Activated CD4-positive, CD25-positive, alpha-beta regulatory T cell treated with anti-CD3 and anti-CD28 coated beads, Interleukin-2, amount 50 U/mL, for 72 hours (primary cell): ENCODE measurements at regions not wholly inside any gene's neighbourhood (a gene's known extent, or its start where the extent isn't known, plus 50 kb on each side); places are given as distances from the start of the nearest gene placed in this dataset.
"Not testable (repeated sequence)": the region's sequence is repeated elsewhere in the genome, so short reads cannot be mapped to it uniquely, and the experiment has no call there.

Source experiments
- DNase-seq: peaks from one replicate; pipeline ENCODE4 v3.0.0; 2021

DNA sequence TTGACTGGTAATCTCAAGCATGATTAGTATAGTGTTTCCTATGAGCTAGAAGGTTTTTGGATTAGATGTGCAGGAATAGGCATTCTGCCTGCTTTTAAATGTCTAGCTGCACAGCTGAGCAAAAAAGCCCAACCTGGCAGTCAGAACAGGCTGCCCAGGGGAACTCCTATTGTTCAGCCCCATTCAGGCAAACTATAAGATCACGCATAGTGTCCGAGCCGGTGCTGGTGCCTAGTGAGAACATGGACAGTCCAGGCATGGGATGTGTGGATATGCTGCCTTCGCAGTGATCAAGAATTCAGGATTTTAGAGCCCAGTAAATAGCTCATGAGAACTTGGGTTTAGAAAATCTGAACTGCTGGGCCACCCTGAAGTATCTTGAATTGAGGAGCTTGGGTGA is 348.8 kb downstream of the UTRN start:
- DNase-seq: no peak

DNA sequence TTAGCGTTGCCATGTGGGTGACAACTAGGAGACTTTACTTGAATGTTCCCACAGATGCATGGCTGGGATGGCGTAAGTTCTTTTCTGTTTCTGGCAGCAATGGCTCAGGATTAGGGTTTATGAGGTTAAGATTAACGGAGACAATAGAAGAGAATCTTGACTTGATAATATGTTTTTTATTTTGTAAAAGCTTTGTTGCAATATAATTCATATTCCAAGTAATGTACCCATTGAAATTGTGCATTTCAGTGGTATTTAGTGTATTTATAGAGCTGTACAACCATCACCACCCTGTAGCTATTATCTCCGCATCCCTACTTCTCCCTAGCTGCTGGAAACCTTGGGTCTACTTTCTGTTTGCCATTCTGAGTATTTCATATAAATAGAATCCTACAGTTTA is 349.2 kb downstream of the UTRN start:
- no peak for DNase-seq

DNA sequence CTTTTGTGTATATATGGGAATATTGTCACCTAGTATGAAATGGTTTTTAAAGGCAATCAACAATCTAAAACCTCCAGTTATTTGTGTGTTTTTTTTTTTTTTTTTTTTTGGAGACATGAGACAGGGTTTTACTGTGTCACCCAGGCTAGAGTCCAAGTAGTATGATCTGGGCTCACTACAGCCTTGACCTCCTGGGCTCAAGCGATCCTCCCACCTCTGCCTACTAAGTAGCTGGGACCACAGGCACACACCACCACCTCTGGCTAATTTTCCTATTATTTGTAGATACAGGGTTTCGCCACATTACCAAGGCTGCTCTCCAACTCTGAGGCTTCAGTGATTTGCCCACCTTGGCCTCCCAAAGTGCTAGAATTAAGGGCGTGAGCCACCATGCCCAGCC is 349.9 kb downstream of the UTRN start:
- DNase-seq: no peak

DNA sequence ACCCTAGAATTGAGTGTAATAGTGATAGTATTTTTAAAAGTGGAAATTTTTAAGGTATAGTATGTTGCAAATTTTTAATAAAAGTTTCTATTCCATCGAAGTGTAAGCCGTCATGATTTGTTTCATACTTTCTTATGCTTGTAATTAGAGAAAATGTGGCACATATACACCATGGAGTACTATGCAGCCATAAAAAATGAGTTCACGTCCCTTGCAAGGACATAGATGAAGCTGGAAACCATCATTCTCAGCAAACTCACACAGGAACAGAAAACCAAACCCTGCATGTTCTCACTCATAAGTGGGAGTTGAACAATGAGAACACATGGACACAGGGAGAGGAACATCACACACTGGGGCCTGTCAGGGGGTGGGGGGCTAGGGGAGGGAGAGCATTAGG is 350.9 kb downstream of the UTRN start:
- DNase-seq: not testable (repeated sequence)

DNA sequence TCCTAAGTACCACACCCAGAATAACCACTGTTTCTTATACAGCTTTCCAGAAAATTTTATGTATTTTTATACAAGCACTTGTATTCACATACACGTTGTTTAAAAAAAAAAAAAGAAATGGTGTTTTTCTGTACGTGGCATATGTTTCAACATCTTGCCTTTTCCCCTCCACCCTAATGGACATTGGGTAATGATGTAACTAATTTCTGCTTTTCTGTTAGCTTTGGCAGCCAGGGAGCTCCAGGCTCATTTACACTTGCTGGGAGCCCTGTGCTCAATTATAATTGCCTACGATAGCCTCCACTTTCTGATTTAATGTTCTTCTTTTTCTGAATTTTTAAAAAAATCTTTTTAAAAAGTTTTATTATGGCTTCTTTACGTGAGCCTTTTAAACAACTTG is 352.4 kb downstream of the UTRN start:
- no peak for DNase-seq

DNA sequence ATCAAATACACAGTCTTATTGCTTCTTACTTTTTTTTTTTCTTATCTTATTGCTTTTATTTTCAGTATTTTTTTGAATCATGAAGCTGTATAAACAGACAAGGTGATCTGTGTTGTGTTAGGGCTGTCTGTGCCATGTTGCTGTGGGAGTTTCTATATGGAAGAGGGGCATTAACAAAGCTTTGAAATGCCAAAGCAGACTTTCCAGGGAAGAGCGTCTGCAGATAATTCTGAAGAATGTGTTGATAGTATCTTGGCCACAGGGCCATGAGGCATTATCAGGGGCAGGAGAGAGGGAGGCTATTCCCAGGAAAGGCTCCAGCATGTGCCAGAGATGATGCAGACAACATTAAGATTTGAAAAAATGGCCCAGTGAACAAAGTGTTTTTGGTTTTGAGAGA is 354.5 kb downstream of the UTRN start:
- no peak for DNase-seq

DNA sequence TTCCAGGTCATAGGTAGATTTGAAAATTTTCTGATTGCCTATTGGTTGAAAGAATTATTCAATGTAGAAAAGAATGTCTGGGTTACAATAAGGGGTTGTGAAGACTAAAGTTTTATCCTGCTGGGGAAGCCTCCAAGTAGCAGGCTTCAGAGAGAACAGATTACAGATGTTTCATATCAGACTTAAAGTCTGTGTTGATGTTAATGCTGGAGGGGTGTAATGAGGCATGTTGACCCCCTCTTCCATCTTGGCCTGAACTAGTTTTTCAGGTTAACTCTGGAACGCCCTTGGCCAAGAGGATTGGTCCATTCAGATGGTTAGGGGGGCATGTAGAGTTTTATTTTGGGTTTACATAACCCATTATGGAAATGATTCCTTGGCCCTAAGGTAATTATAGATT is 356.2 kb downstream of the UTRN start:
- no peak for DNase-seq

DNA sequence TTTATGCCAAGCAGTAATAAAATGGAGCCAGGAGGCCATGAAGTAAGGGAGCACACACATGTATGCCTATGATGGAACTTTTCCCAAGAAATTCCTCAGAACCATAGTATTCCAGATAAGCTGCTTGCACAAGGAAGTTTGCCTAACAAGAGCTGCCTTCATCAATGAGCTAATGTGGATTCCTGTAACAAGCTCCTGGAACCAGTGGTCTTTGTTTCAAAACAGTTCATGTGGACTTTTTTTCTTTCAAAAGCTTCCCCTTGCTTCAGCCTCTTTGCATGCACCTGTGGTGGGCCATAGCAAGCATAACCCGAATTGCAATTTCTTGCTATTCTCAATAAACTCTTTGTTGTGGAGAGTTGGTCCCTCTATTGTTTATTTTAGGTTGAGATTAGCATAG is 359.6 kb downstream of the UTRN start:
- DNase-seq: no peak

DNA sequence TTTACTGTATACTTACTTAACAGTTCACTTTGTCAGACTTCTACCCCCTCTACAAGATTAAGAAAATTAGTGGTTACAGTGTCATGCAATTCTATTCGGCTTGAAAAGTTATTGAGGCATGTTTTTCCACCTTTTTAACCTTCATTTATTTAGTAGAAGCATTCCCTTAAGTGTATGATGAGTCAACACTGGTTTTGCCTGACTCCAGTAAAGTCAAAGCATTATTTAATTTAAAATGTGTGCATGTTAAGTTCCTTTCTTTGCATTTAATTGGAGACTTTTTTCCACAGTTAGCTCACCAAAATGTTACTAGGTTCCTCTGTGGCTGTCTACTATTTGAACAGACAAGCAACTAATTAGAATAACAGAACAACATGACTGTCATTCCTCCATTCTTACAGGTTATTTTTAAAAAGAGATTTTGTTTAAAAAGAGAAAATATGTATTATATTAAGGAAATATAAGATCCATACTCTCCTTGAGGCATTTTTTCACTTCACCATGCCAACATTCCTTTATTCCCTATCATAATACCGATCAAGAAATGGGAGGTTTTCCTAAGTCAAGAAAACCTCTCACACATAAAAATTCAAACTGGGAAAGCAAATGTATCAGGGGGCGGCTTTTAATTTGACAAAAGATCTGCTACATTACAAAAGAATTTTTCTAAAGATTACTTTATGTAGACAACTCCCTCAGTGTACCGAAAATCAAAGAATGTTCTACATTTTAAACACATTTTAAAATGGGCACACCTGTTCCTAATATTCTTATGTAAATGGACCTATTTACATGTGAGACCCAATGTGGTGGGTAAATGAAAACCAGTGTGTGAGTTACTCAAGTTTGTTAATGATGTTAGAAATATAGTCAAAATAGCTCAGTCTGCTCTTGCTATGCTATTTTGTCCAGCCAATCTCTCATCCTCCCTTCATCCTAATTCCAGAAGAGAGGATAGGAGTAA is 361.2 kb downstream of the UTRN start:
- DNase-seq: no peak

DNA sequence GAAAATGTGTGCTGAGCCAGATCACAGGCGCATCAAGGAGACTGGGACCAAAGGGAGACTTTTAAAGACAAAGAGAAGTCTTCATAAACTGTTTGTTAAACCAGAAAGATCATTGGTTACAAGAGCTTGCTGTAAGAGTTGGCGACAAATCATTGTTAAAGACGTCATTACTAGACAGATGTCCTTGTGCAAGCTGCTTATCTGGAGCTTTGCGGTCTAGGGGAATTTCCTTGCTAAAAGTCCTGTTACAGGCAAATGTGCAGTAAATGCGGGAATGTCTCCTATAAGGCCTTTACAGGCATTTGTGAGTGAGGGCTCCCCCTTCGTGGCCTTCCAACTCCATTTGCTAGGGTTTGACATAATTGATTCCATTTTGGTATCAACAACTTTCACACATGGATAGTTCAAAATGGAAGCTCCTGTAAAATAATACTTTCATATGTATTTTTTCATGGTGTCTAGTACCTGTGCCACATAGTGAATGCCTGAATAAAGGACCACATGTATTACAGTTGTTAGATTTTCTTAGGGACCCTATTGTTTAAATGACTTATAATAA is 362.4 kb downstream of the UTRN start:
- no peak for DNase-seq

DNA sequence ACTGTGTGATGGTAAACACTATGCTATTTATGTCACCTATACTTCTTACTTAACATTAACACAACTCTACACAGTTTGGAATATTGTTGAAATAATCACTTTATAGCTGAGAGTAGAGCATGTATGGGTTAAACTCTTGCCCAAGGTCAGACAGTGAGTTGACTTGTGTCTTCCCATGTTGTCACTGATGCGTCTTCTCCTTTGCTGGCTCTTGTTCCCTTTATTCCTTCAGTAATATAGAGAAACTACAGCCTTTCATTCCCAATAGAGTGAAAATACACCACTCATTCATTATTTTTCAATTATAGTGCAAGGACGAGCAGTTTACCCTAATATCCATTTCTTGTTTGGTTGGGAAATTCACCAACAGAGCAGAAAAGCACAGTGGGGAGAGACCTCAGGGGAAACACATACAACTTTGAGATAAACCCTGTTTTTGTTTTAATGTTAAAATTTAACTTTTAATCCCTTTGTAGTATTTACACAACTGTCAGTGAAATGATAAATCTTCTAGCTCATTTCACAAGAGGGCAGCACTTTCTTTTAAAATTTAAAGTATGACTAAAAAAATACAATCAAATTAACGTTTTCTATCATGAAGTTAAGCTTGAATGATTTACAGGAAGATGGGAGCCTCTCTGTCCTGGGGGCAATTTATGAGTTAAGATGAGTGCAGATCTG is 363.0 kb downstream of the UTRN start:
- no peak for DNase-seq

DNA sequence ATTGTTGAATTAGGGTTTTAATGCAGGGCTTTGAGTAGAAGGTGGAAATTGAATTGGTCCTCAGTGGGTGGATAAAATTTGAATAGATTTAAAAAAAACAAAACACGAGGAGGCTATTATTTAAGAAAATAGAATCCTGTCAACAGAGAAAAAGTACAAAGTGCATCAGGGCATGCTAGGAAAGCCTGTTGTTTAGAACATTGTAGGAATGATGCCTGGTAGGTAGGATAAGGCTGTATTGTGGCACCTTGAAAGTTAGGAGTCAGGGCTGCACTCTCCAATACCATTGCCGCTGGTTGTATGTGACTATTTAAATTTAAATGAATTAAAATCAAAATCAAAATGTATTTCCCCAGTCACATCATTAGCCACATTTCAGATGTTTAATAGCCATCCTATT is 363.9 kb downstream of the UTRN start:
- DNase-seq: no peak

DNA sequence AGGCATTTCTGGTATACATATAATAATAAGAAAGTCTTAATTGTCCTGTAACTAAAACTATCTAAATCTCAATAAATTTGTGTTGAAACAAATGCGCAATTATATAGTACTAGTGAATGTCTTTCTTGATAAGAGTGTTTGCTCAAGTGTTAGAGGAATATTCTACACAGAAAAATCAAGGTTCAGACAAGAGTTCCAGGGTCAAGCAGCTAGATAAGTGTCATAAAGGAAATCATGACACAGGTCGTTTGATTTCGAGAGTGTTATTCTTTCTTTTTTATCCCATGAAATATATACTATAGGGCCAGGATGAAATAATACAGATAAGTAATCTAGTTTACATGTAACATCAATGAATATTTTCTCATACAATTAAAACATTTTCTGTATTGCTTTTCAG is 366.1 kb downstream of the UTRN start:
- DNase-seq: no peak

DNA sequence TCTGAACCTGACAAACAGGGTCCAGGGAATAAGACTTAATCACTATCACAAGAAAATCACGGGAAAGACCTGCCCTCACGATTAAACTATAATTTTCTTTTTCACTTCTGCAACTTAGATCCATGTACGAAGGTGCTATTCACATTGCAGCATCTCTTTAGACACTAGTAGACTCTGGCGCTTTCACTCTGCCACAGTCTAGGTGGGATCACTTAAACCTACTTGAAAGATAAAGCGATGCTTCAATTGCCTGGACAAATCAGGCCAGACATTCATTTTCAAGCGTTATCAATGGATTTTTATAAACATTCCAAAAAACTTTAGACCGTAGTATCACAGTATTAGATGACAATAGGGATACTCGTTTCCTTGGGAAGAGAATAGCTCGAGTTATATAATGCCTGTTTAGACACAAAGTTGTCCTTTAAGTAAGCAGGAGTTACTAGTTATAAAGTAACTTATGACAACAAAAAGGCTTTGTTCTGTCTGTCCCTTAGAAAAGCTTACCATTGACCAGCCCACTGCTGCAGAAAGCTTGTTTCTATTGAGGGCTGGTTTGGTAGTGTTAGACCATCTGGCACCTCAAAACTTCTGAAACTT is 367.3 kb downstream of the UTRN start:
- DNase-seq: no peak

DNA sequence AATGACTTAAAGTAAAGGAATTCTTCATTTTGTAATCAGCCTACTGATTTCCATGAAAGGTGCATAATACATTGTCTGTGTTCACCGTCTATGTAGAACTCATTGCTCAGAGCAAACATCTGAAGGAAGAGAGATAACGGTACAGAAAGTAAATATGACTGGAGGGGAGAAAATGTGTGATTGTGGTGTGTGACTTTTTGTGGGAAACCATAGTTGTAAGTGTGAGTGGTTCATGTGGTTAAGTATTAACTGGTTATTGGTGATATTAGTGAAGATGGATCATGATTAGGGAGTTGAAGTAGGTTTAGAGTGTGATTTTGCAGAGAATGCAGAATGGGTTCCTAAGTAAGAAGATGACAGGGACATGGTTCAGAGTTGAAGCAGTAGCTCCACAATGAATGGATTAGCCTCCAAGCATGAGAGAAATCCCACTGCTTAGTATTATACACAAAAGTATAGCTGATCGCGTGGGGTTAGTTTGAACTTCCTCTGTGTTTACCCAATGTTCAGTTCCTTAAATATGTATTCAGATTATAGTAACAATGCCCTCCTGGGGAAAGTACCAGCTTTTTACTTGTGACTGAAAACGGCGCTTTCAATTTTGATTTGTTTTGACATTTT is 368.9 kb downstream of the UTRN start:
- no peak for DNase-seq

DNA sequence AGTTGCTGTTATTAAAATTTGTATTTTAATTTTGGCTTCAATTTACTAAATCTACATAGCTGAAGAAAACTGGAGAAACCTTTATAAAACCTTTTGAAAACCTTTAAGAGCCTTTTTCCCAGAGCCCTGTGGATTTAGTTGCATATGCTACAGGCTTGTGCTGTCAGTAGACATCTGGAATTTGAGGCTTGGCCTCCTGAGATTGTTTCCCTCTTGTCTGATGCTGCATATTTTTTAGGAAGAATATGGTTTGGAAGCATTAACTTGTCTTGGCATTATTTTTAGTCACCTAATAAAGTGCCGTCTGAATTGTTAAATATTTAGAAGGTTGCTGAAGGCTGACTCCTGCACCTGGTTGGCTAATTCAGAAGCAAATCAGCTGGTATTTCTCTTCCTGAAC is 369.4 kb downstream of the UTRN start:
- no peak for DNase-seq

DNA sequence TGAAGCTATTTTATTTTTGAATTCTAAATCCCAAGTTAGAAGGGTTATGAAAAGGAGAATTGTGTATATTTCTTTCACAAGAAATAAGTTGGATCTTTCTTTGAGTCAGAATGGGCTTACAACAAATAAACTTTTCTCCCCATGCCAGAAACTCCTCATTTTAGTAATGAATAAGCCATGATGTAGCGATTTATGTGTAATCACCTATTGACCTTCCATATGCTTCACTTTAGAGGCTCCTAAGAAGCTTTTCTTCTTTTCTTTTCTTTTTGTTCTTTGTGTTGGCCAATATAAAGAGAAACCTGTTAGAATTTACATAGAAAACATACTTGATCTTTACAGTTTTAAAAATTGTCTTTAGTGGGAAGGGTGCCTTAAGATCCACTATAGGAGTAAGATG is 370.2 kb downstream of the UTRN start:
- DNase-seq: no peak

DNA sequence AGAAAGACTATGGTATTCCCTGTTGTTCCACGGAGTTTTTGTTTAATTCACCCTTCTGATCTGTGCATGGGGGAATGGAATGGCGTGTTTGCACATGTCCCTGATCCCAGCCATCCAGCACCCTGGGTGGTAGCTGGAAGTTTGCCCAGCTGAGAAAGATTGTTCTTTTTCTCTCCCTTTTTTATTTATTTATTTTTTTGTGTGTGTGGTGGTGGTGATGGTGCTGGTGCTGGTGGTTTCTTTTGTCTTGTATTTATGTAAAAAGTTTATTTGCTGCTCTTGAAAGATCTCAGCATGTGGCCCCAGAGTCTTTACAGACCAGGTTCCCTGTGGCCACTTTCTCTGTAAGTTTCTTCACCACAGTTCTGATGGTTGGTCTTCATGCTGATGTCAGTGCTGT is 372.6 kb downstream of the UTRN start:
- DNase-seq: no peak

DNA sequence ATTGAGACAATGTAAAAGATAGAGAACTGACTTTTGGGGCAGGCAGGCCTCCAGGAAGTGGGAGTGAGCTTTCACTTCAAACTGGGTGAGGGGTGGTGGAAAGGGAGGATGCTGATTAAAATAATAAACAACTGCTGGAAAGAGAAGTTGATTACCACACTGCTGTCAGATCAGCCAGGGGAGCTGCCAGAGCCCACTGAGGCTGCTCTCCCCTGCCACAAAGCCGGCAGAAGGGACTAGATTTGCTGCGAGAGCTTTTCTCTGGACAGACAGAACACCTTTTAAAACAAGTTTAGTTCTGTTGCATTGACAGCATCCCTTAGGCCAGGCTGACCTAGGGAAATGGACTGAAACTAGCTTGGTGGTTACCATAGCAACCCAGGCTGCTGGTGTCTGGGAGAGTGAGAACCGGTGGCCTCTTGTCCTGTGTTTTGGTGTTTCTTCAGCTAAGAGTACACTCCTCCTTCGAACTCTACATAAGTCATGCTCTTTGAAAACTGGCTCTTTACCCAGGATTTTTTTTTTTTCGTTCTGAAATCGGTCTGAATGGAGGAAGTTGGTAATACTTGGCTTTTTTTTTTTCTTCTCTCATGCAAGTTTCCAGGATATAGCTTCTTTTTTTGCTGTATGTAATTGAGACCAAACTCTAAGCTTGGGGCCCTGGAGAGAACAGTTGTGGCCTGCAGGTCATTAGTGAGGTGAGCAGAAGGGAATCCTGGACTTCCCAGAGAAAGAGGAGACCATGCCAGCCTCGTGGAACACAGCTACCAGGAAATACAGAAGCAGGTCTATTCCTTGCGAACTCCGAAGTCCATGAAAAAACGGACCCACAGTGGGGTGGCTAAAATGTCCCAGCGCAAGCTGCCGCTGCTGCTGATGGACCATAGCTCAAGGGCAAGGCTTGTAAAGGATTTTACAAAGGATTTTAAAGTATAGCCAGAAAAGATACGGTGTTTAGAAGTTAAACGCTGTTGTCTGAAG is 374.4 kb downstream of the UTRN start:
- DNase-seq: no peak

DNA sequence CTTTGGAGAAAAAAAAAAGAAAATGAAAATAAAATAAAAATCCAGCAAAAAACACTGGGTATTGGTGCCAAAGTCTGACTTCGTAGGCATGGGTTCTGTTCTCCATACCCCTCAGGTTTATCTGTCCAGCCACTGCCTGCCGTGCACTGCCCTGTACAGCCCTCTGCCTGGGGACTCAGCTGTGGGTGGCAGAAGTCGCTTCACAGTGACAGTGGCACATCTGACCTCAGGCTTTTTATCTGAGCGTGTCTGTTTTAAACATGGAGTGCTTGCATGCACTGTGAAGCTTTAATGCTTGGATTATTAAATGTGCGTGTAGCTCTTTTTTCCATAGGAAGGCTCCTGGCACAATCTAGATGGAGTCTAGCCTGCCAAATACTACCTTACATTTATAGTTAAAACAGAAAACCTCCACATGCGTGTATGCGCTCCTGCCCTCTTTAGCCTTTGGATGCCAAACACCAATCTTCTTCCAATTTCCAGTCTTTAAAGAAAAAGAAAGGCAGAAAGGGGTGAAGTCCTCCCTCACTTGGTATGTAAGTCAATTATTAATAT is 375.5 kb downstream of the UTRN start:
- no peak for DNase-seq

DNA sequence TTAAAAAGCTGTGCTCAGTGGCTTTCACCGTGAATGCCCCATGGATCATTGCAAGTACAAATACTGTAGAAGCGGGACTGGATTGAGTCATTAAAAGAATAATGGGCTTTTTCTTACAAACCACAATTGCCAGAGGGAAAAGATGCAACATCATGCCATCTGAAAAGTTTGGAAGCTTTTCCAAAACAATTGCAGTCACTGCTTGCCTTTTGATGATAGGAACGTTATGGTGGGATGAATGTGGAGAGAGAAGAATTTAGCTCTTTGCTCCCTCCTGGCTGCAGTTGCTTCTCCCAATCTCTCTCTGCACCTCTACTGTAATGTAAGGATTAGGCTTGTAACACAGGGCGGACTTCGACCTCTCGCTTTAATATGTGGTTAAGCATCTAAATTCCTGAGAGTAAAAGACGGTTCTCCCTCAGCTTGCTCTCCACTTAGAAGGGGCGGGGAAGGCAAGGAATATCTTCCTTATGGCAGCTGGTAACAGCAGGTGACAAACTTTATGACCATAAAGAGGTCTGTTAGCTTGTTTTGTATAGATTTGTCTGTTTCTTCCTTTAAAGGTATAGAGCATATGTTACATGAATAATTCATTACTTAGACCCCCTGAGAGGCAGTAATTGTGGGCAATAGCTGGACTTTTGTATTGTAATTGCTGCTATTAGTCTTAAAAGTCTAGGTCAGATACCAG is 376.1 kb downstream of the UTRN start:
- no peak for DNase-seq
